ENCODE measurements at regions not wholly inside any gene's neighbourhood (a gene's known extent, or its start where the extent isn't known, plus 50 kb on each side); places are given as distances from the start of the nearest gene placed in this dataset.

GRCh38 chr4:28101583-28101982, 1240.9 kb downstream of the STIM2 start:
- TF ChIP-seq EP300 (IDR thresholded peaks at IDR 0.05; ENCODE audit: borderline replicate concordance in 1 of 2, control insufficient read depth in 1 of 2, low read depth in 2 of 2, low read length in 2 of 2) (no peak), TAF1 (IDR thresholded peaks at IDR 0.05; ENCODE audit: borderline replicate concordance, low read depth, low read length) (no peak), SMAD1 (IDR thresholded peaks at IDR 0.05; ENCODE audit: low read depth, partially characterized antibody) (no peak)
- TF ChIP-seq, protein P1, sequence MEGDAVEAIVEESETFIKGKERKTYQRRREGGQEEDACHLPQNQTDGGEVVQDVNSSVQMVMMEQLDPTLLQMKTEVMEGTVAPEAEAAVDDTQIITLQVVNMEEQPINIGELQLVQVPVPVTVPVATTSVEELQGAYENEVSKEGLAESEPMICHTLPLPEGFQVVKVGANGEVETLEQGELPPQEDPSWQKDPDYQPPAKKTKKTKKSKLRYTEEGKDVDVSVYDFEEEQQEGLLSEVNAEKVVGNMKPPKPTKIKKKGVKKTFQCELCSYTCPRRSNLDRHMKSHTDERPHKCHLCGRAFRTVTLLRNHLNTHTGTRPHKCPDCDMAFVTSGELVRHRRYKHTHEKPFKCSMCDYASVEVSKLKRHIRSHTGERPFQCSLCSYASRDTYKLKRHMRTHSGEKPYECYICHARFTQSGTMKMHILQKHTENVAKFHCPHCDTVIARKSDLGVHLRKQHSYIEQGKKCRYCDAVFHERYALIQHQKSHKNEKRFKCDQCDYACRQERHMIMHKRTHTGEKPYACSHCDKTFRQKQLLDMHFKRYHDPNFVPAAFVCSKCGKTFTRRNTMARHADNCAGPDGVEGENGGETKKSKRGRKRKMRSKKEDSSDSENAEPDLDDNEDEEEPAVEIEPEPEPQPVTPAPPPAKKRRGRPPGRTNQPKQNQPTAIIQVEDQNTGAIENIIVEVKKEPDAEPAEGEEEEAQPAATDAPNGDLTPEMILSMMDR (IDR thresholded peaks at IDR 0.05 in 2 of 3, conservative IDR thresholded peaks at IDR 0.05 in 1 of 3; ENCODE audit: control insufficient read depth in 2 of 3, extremely low read depth in 1 of 3, insufficient read depth in 1 of 3, low read depth in 3 of 3, low read length in 3 of 3) = no peak
- TF ChIP-seq, protein P2, sequence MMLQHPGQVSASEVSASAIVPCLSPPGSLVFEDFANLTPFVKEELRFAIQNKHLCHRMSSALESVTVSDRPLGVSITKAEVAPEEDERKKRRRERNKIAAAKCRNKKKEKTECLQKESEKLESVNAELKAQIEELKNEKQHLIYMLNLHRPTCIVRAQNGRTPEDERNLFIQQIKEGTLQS (IDR thresholded peaks at IDR 0.05; ENCODE audit: borderline replicate concordance, extremely low read depth, low read depth, low read length) = no peak

All from GM12878 (cell line).